DMS153 (cell line): ENCODE measurements at regions not wholly inside any gene's neighbourhood (a gene's known extent, or its start where the extent isn't known, plus 50 kb on each side); places are given as distances from the start of the nearest gene placed in this dataset.
A peak's percentile ranks its signal among the peaks of the same experiment; 100 is the strongest.

Source experiments
- DNase-seq: peaks from one replicate; lab custom pipeline; 2025; lab: John Stamatoyannopoulos, UW

GRCh38 chr12:115078990-115079389, 395.0 kb upstream of the TBX3 start:
- no peak for DNase-seq

- DNase-seq = no peak
Observed at GRCh38 chr12:115078334-115078733, 394.4 kb upstream of the TBX3 start.

- no peak for DNase-seq
Observed at GRCh38 chr12:115075552-115076170, 391.7 kb upstream of the TBX3 start.

GRCh38 chr12:115074617-115075016, 390.6 kb upstream of the TBX3 start:
- no peak for DNase-seq

- DNase-seq = no peak
Observed at GRCh38 chr12:115072712-115073111, 388.7 kb upstream of the TBX3 start.

- no peak for DNase-seq
Observed at GRCh38 chr12:115070313-115070712, 386.3 kb upstream of the TBX3 start.

- no peak for DNase-seq
Observed at GRCh38 chr12:115064296-115064695, 380.3 kb upstream of the TBX3 start.

- DNase-seq = no peak
Observed at GRCh38 chr12:115062741-115063140, 378.8 kb upstream of the TBX3 start.

GRCh38 chr12:115060477-115061168, 376.6 kb upstream of the TBX3 start:
- DNase-seq = peak; percentile 51

- no peak for DNase-seq
Observed at GRCh38 chr12:115057445-115057844, 373.5 kb upstream of the TBX3 start.

GRCh38 chr12:115051378-115051777, 367.4 kb upstream of the TBX3 start:
- no peak for DNase-seq

GRCh38 chr12:115049614-115050013, 365.6 kb upstream of the TBX3 start:
- no peak for DNase-seq

GRCh38 chr12:115046805-115047204, 362.8 kb upstream of the TBX3 start:
- no peak for DNase-seq

GRCh38 chr12:115044073-115044472, 360.1 kb upstream of the TBX3 start:
- DNase-seq = no peak

- no peak for DNase-seq
Observed at GRCh38 chr12:115043079-115043478, 359.1 kb upstream of the TBX3 start.

GRCh38 chr12:115042341-115042740, 358.4 kb upstream of the TBX3 start:
- DNase-seq = no peak

- no peak for DNase-seq
Observed at GRCh38 chr12:115037830-115038229, 353.9 kb upstream of the TBX3 start.

GRCh38 chr12:115035535-115036107, 351.6 kb upstream of the TBX3 start:
- DNase-seq = no peak

GRCh38 chr12:115032521-115032920, 348.5 kb upstream of the TBX3 start:
- no peak for DNase-seq

- DNase-seq = no peak
Observed at GRCh38 chr12:115030017-115030416, 346.0 kb upstream of the TBX3 start.

GRCh38 chr12:115024531-115024930, 340.6 kb upstream of the TBX3 start:
- no peak for DNase-seq

GRCh38 chr12:115023279-115024265, 339.6 kb upstream of the TBX3 start:
- DNase-seq = no peak
